ENCODE measurements at regions not wholly inside any gene's neighbourhood (a gene's known extent, or its start where the extent isn't known, plus 50 kb on each side); places are given as distances from the start of the nearest gene placed in this dataset.

DNA sequence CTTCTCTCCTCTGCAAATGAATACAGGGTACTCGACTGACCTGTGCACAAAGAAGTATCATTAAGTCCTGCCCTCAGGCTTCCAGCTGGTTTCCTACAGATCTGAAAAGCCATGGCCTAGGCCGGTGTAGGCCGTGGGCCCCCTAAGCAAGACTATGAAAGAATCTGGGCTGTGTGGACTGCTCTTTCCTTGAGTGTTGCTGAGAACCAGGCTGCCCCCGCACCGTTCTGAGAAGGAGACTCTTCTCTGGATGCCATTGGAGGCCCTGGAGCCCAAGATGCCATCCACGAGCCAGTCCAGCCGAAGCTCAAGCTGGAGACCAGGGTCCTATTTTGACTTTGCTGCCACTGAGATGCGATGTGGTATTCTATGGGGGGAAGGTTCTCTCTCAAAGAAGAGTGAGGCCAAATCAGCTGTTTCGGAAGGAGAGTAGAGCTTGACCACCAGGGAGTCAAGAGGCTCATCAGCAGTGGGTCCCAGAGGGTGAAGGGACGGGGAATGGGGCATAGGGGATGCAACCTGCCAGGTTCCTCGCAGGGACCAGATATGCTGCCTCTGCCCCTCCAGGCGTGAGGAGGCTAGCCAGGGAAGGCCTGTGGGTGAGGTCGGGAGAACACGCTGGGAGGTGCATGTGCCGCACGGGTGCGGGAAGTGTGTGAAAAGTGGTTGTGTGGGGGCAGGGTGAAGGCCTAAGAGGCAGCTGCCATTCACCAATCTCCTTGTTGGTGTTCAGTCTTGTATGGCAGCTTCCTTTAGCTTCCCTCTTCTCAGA lies 96.4 kb upstream of the B3GAT1 start:
- no peak for DNase-seq (ENCODE audit: low read depth)
- TF ChIP-seq, protein P1, sequence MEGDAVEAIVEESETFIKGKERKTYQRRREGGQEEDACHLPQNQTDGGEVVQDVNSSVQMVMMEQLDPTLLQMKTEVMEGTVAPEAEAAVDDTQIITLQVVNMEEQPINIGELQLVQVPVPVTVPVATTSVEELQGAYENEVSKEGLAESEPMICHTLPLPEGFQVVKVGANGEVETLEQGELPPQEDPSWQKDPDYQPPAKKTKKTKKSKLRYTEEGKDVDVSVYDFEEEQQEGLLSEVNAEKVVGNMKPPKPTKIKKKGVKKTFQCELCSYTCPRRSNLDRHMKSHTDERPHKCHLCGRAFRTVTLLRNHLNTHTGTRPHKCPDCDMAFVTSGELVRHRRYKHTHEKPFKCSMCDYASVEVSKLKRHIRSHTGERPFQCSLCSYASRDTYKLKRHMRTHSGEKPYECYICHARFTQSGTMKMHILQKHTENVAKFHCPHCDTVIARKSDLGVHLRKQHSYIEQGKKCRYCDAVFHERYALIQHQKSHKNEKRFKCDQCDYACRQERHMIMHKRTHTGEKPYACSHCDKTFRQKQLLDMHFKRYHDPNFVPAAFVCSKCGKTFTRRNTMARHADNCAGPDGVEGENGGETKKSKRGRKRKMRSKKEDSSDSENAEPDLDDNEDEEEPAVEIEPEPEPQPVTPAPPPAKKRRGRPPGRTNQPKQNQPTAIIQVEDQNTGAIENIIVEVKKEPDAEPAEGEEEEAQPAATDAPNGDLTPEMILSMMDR (IDR thresholded peaks at IDR 0.05; ENCODE audit: control insufficient read depth, insufficient read depth, low read depth, low read length, missing control alignments): no peak
- no peak overlapping the region for H3K4me3 ChIP-seq (ENCODE audit: control insufficient read depth, low read depth, low read length)

- no peak overlapping the region for H3K4me3 ChIP-seq (ENCODE audit: control insufficient read depth, low read depth, low read length)
- TF ChIP-seq, protein P1 (IDR thresholded peaks at IDR 0.05; ENCODE audit: control insufficient read depth, insufficient read depth, low read depth, low read length, missing control alignments): no peak
- DNase-seq (ENCODE audit: low read depth): no peak
These were observed 94.0 kb upstream of the B3GAT1 start for GRCh38 chr11:134506046-134506445.

DNA sequence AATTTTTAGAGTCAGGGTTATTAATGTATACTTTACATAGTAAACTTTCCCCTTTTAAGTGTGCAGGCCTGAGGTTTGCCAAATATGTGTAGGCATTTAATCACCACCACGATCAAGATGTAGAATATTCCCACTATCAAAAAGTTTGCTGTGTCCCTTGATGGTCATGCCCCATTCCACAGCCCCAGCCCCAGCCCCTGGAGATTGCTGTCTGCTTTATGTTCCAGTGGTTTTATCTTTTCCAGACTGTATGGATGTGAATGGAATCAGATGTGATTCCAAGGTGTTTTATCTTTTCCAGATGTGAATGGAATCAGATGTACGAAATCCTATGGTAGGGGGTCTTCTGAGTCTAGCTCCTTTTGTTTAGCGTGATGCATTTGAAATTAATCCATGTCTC lies 93.1 kb upstream of the B3GAT1 start:
- no peak overlapping the region for H3K4me3 ChIP-seq (ENCODE audit: control insufficient read depth, low read depth, low read length)
- no peak for DNase-seq (ENCODE audit: low read depth)
- TF ChIP-seq, protein P1 (IDR thresholded peaks at IDR 0.05; ENCODE audit: control insufficient read depth, insufficient read depth, low read depth, low read length, missing control alignments): no peak

DNA sequence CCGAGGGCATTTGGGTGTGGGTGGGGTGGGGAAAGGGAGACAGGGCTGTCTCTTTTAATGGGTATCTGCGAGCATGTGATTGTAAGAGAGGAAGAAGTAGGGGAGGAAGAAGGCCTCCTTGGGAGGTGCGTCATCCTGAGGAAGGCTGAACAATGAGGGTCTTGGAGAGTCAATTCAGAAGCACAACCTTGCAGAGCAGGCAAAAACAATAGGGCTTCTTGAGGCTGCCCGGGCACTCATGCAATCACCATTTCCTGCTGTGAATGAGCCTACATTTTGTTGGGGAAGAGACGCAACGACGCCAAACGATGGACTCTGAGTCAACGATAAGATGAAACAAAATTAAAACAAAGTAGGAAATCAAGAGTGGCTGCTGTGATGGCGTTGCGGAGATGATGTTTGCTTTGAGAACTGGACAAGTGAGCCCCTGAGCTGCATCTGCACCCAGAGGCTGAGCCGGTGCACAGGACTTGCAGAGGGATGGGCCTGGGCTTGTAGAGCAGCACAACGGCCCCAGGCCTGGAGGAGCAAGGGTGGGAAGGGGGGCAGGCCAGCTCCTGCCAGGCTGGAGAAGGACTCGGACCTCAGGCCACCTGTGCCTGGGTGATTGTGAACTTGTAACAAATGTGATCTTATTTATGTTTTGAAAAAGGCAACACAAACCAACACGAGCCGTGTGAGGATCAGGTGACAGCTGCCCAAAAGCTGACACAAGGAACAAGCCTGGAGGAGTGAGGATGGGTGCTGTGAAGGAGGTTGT lies 92.3 kb upstream of the B3GAT1 start:
- TF ChIP-seq, protein P1 (IDR thresholded peaks at IDR 0.05; ENCODE audit: control insufficient read depth, insufficient read depth, low read depth, low read length, missing control alignments): no peak
- no peak for DNase-seq (ENCODE audit: low read depth)
- no peak overlapping the region for H3K4me3 ChIP-seq (ENCODE audit: control insufficient read depth, low read depth, low read length)

DNA sequence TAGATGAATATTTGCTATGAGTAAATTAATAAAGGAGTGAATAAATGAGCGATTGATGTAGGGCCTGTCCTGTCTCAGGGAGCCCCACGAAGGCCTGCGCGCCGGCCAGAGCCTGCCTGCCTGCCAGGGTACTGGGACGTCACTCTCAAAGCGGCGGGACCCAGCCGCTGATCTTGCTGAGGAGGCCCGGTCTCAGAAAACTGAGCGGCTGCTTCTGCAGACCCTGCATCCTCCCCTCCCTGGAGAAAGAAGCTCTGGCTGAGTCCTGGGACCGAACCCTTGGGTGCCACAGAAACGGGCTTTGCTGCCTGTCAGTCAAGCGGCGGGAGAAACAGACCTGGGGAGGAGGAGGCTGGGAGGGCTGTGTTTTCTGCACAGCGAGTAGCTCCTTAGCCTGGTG lies 91.6 kb upstream of the B3GAT1 start:
- no peak for DNase-seq (ENCODE audit: low read depth)
- H3K4me3 ChIP-seq (ENCODE audit: control insufficient read depth, low read depth, low read length): no peak overlapping the region
- TF ChIP-seq, protein P1 (IDR thresholded peaks at IDR 0.05; ENCODE audit: control insufficient read depth, insufficient read depth, low read depth, low read length, missing control alignments): no peak

- TF ChIP-seq, protein P1 (IDR thresholded peaks at IDR 0.05; ENCODE audit: control insufficient read depth, insufficient read depth, low read depth, low read length, missing control alignments): no peak
- DNase-seq (ENCODE audit: low read depth): no peak
- no peak overlapping the region for H3K4me3 ChIP-seq (ENCODE audit: control insufficient read depth, low read depth, low read length)
These were observed 91.1 kb upstream of the B3GAT1 start for GRCh38 chr11:134503100-134503499.

Data from AG09309 (cell line).